ENCODE measurements at regions not wholly inside any gene's neighbourhood (a gene's known extent, or its start where the extent isn't known, plus 50 kb on each side); places are given as distances from the start of the nearest gene placed in this dataset.

DNA sequence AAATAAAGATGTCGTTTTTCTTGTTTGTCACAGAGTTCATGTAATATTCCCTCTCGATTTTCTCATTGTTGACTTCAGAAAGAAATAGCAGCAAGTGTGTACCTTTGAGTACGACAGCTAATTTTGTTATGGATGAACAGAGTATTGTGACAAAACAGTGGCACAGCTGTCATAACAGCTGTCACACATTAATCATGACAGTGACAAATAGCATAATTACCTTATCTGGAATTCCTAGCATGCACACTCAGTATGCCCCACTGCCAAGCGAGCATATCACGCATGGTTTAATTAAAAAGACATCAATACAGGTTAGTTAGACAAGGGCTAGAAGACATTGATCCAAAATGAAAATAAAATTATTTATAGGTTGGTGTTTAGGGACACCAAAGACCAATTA, 375.1 kb downstream of the SPATA31D1 start:
- Histone ChIP-seq H3K36me3 (ENCODE audit: insufficient read depth, low read length) (no peaks in the 10 kb centered on the region), H3K9me2 (ENCODE audit: insufficient read depth, low read length) (no peaks in the 10 kb centered on the region), H3K4me3 (ENCODE audit: low read length) (no peak overlapping the region), H3K79me2 (replicated peaks; ENCODE audit: insufficient read depth, low read length) (no peaks in the 10 kb centered on the region), H3K27ac (ENCODE audit: low read length) (no peak overlapping the region), H3K4me2 (ENCODE audit: low read length) (no peak overlapping the region), H3K9ac (ENCODE audit: low read length) (no peak overlapping the region), H3K9me3 (ENCODE audit: low read length) (no peaks in the 10 kb centered on the region), H3F3A (ENCODE audit: insufficient read depth, low read length, poor library complexity, severe bottlenecking) (no peaks in the 10 kb centered on the region), H4K20me1 (ENCODE audit: insufficient read depth) (no peaks in the 10 kb centered on the region), H3K27me3 (ENCODE audit: insufficient read depth, low read depth, low read length) (peaks cover 3% of the 10 kb centered on the region), H2AFZ (ENCODE audit: low read depth, low read length) (no peak overlapping the region)
- TF ChIP-seq EP300 (conservative IDR thresholded peaks at IDR 0.05; ENCODE audit: poor library complexity, severe bottlenecking) (peak; percentile 99), CTCF (IDR thresholded peaks at IDR 0.05; ENCODE audit: poor library complexity, severe bottlenecking) (no peak), EZH2 (IDR thresholded peaks at IDR 0.05; ENCODE audit: borderline replicate concordance, insufficient read depth, low read length, poor library complexity, severe bottlenecking) (no peak), TAF1 (IDR thresholded peaks at IDR 0.05; ENCODE audit: low read depth) (no peak), POLR2AphosphoS5 (IDR thresholded peaks at IDR 0.05) (peak; percentile 98), SMC3 (conservative IDR thresholded peaks at IDR 0.05; ENCODE audit: poor library complexity) (no peak), MXI1 (conservative IDR thresholded peaks at IDR 0.05; ENCODE audit: poor library complexity, severe bottlenecking) (no peak), RAD21 (conservative IDR thresholded peaks at IDR 0.05) (no peak)
- TF ChIP-seq, protein P1, sequence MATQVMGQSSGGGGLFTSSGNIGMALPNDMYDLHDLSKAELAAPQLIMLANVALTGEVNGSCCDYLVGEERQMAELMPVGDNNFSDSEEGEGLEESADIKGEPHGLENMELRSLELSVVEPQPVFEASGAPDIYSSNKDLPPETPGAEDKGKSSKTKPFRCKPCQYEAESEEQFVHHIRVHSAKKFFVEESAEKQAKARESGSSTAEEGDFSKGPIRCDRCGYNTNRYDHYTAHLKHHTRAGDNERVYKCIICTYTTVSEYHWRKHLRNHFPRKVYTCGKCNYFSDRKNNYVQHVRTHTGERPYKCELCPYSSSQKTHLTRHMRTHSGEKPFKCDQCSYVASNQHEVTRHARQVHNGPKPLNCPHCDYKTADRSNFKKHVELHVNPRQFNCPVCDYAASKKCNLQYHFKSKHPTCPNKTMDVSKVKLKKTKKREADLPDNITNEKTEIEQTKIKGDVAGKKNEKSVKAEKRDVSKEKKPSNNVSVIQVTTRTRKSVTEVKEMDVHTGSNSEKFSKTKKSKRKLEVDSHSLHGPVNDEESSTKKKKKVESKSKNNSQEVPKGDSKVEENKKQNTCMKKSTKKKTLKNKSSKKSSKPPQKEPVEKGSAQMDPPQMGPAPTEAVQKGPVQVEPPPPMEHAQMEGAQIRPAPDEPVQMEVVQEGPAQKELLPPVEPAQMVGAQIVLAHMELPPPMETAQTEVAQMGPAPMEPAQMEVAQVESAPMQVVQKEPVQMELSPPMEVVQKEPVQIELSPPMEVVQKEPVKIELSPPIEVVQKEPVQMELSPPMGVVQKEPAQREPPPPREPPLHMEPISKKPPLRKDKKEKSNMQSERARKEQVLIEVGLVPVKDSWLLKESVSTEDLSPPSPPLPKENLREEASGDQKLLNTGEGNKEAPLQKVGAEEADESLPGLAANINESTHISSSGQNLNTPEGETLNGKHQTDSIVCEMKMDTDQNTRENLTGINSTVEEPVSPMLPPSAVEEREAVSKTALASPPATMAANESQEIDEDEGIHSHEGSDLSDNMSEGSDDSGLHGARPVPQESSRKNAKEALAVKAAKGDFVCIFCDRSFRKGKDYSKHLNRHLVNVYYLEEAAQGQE (IDR thresholded peaks at IDR 0.05; ENCODE audit: borderline replicate concordance), result no peak

- H3K9ac ChIP-seq (ENCODE audit: low read length), result no peak overlapping the region
- H3K27me3 ChIP-seq (ENCODE audit: insufficient read depth, low read depth, low read length), result peaks cover 5% of the 10 kb centered on the region
- no peaks in the 10 kb centered on the region for H3K36me3 ChIP-seq (ENCODE audit: insufficient read depth, low read length)
- H4K20me1 ChIP-seq (ENCODE audit: insufficient read depth), result no peaks in the 10 kb centered on the region
- H3F3A ChIP-seq (ENCODE audit: insufficient read depth, low read length, poor library complexity, severe bottlenecking), result no peaks in the 10 kb centered on the region
- no peaks in the 10 kb centered on the region for H3K9me2 ChIP-seq (ENCODE audit: insufficient read depth, low read length)
- H3K79me2 ChIP-seq (replicated peaks; ENCODE audit: insufficient read depth, low read length), result no peaks in the 10 kb centered on the region
- no peaks in the 10 kb centered on the region for H3K9me3 ChIP-seq (ENCODE audit: low read length)
- TF ChIP-seq EP300 (conservative IDR thresholded peaks at IDR 0.05; ENCODE audit: poor library complexity, severe bottlenecking), result no peak
- TF ChIP-seq SMC3 (conservative IDR thresholded peaks at IDR 0.05; ENCODE audit: poor library complexity), result no peak
- no peak for TF ChIP-seq RAD21 (conservative IDR thresholded peaks at IDR 0.05)
- TF ChIP-seq, protein P1 (IDR thresholded peaks at IDR 0.05; ENCODE audit: borderline replicate concordance), result no peak
- TF ChIP-seq MXI1 (conservative IDR thresholded peaks at IDR 0.05; ENCODE audit: poor library complexity, severe bottlenecking), result no peak
- no peak for TF ChIP-seq EZH2 (IDR thresholded peaks at IDR 0.05; ENCODE audit: borderline replicate concordance, insufficient read depth, low read length, poor library complexity, severe bottlenecking)
- TF ChIP-seq CTCF (IDR thresholded peaks at IDR 0.05; ENCODE audit: poor library complexity, severe bottlenecking), result no peak
- no peak overlapping the region for H3K4me2 ChIP-seq (ENCODE audit: low read length)
- no peak overlapping the region for H3K27ac ChIP-seq (ENCODE audit: low read length)
- H2AFZ ChIP-seq (ENCODE audit: low read depth, low read length), result no peak overlapping the region
- H3K4me3 ChIP-seq (ENCODE audit: low read length), result no peak overlapping the region
Measured at GRCh38 chr9:82367016-82367415, 378.4 kb downstream of the SPATA31D1 start.
